Right lobe of liver (tissue), 4 donors: ENCODE measurements at regions not wholly inside any gene's neighbourhood (a gene's known extent, or its start where the extent isn't known, plus 50 kb on each side); places are given as distances from the start of the nearest gene placed in this dataset.

Experiments
- POLR2A ChIP-seq: fragments of 450-650 bp; IDR thresholded peaks from one replicate; pipeline ENCODE4 v1.6.1; 2017; ENCODE audit warnings: antibody characterized with exemption, mild to moderate bottlenecking
- TF ChIP-seq, protein P1 (sequence below), 4 donors: fragments of 200-600 bp in 3 of 4; fragments of 450-650 bp in 1 of 4; IDR thresholded peaks; one replicate each; pipeline versions ENCODE4 v1.5.1 to v1.8.0; 2016 to 2022; ENCODE audit warnings: antibody characterized with exemption in 4 of 4, mild to moderate bottlenecking in 2 of 4
- donor health status: DM: no; HTN: no; CAD: no.
- donor health status: DM: no; HTN: no; CAD: no.
- donor health status: DM: no; HTN: yes; CAD: no.

DNA sequence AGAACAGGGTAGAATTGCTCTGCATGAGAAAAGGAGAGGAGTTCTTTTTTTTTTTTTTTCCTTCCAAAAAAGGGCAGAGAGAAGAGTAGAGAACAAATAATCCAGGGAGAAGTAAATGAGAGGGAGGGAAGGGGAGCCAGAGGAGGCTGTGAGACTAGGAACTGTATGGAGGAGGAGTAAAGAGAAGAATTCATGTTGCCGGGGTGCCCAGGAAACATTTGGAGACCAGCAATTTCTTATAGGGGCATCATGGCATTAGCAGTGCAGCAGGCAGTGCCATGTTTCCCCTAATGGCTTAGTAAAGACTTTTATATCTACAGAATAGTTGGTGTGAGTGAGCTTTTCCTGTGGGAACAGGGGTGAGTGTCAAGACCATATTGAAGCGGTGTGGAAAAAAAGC, 86.4 kb upstream of the SESTD1 start:
- TF ChIP-seq, protein P1, sequence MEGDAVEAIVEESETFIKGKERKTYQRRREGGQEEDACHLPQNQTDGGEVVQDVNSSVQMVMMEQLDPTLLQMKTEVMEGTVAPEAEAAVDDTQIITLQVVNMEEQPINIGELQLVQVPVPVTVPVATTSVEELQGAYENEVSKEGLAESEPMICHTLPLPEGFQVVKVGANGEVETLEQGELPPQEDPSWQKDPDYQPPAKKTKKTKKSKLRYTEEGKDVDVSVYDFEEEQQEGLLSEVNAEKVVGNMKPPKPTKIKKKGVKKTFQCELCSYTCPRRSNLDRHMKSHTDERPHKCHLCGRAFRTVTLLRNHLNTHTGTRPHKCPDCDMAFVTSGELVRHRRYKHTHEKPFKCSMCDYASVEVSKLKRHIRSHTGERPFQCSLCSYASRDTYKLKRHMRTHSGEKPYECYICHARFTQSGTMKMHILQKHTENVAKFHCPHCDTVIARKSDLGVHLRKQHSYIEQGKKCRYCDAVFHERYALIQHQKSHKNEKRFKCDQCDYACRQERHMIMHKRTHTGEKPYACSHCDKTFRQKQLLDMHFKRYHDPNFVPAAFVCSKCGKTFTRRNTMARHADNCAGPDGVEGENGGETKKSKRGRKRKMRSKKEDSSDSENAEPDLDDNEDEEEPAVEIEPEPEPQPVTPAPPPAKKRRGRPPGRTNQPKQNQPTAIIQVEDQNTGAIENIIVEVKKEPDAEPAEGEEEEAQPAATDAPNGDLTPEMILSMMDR (IDR thresholded peaks at IDR 0.05) = no peak
- TF ChIP-seq POLR2A = no peak
